Psoas muscle (tissue), 7 donors: ENCODE measurements at regions not wholly inside any gene's neighbourhood (a gene's known extent, or its start where the extent isn't known, plus 50 kb on each side); places are given as distances from the start of the nearest gene placed in this dataset.
"Not testable (repeated sequence)": the region's sequence is repeated elsewhere in the genome, so short reads cannot be mapped to it uniquely, and the experiment has no call there.

Experiments used
- ATAC-seq, 4 donors: fragments of 200-7000 bp; cut with Tn5 transposase; one replicate each; pipeline ENCODE4 v1.9.1; 2020; ENCODE audit warnings: moderate library complexity in 3 of 4, mild to moderate bottlenecking in 2 of 4
- DNase-seq, 2 donors: peaks; one replicate each; pipeline ENCODE4 v3.0.0-alpha.2; 2020
- H3K27ac ChIP-seq: fragments of 200-600 bp; one replicate; pipeline ENCODE4 v1.8.0; 2022
- H3K27me3 ChIP-seq, 3 donors: fragments of 200-600 bp in 1 of 3; one replicate each; pipeline versions ENCODE4 v1.6.1 to v1.8.0; 2013 to 2022; ENCODE audit warnings: low read length in 2 of 3, mild to moderate bottlenecking in 2 of 3, moderate library complexity in 1 of 3; ENCODE audit not compliant: insufficient read depth in 3 of 3
- H3K36me3 ChIP-seq, 2 donors: fragments of 200-600 bp in 1 of 2; one replicate each; pipeline versions ENCODE4 v1.6.1 to v1.8.0; 2013 to 2022; ENCODE audit warnings: low read depth in 1 of 2, mild to moderate bottlenecking in 1 of 2, moderate library complexity in 1 of 2; ENCODE audit not compliant: insufficient read depth in 1 of 2
- H3K4me1 ChIP-seq: fragments of 200-600 bp; one replicate; pipeline ENCODE4 v1.8.0; 2022
- H3K4me3 ChIP-seq: fragments of 200-600 bp; one replicate; pipeline ENCODE4 v1.8.0; 2022; ENCODE audit warnings: mild to moderate bottlenecking
- H3K9me3 ChIP-seq: fragments of 200-600 bp; one replicate; pipeline ENCODE4 v1.8.0; 2022
- WGBS, 3 donors: extraction: QIAGEN DNeasy Blood & Tissue Kit; methylation state at CpG; one replicate each; pipeline versions ENCODE4 v1.1.6 to v1.1.7; 2013; 5-methylcytosine and 5-hydroxymethylcytosine counted together
- intact Hi-C, 2 donors: fragments of 100-400 bp; cut with DNase I; formaldehyde crosslinking; loops; one replicate each; pipeline versions ENCODE4 v1.11.0 to v1.14.2; 2022
- TF ChIP-seq, protein P1 (sequence below): fragments of 200-600 bp; IDR thresholded peaks from one replicate; pipeline ENCODE4 v1.8.0; 2022; ENCODE audit warnings: antibody characterized with exemption
- donor health status: healthy with polysubstance abuse.
- donor health status: DM: no; HTN: no; CAD: no; lungs with moderate emphysema.
- donor health status: Bipolar disorder and iron deficiency.
- donor health status: healthy.
- donor health status: DM: yes; HTN: yes; CAD: no.
- donor health status: DM: no; HTN: no; CAD: no.
- donor health status: DM: yes; HTN: yes; CAD: no.

DNA sequence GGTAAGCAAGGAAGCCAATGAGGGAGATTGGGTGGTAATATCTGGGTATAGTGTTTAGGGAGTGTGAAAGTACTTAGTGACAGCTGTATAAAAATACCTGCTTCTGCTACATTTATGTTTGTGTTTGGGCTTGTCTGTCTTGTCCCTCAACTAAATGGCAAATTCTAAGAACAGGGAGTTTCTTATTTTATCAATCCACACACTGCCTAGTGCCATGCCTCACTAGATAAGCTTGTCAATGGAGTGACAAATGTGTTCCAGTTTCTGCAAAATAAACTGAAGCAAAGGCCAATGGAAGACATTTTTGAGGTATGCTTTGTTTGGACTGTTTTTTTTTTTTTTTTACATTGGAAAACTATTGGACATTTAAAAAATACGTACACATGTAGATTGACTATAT lies 418.0 kb downstream of the SH2D1A start:
- no peaks in the 10 kb centered on the region for H3K4me1 ChIP-seq
- H3K9me3 ChIP-seq = no peaks in the 10 kb centered on the region
- intact Hi-C loops = loop anchor here in 1 of 2 donors (5.0 kb wide), 1 partner anchor 1573 kb away; no protein-coding TSS in a partner anchor
- WGBS, 3 donors = 70 to 91% (median 81%) methylated on average over 1 of the region's 1 CpG
- TF ChIP-seq, protein P1, sequence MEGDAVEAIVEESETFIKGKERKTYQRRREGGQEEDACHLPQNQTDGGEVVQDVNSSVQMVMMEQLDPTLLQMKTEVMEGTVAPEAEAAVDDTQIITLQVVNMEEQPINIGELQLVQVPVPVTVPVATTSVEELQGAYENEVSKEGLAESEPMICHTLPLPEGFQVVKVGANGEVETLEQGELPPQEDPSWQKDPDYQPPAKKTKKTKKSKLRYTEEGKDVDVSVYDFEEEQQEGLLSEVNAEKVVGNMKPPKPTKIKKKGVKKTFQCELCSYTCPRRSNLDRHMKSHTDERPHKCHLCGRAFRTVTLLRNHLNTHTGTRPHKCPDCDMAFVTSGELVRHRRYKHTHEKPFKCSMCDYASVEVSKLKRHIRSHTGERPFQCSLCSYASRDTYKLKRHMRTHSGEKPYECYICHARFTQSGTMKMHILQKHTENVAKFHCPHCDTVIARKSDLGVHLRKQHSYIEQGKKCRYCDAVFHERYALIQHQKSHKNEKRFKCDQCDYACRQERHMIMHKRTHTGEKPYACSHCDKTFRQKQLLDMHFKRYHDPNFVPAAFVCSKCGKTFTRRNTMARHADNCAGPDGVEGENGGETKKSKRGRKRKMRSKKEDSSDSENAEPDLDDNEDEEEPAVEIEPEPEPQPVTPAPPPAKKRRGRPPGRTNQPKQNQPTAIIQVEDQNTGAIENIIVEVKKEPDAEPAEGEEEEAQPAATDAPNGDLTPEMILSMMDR = no peak
- H3K4me3 ChIP-seq = no peak overlapping the region
- H3K27me3 ChIP-seq = no peaks in the 10 kb centered on the region
- DNase-seq = no peak
- H3K36me3 ChIP-seq = no peaks in the 10 kb centered on the region
- H3K27ac ChIP-seq = no peak overlapping the region
- no peak for ATAC-seq

DNA sequence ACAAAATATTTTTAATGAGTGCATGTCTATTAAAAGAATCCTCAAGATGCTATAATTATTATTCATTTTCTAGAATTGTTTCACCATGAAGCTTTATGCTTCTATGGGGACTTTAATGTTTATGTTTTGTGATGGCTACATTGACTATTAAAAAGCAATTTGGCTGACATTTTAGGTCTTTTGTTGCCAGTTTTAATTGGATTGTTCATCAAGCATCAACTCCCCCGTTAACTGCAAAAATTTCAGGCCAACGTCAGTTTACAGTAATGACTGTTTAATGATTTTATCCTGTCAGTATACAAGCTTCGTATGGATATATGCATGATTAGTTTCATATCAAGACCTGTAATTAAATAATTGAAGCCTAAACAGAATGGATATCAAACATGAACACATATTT lies 422.8 kb downstream of the SH2D1A start:
- Histone ChIP-seq H3K27ac (no peak overlapping the region), H3K9me3 (no peaks in the 10 kb centered on the region), H3K36me3 (no peaks in the 10 kb centered on the region), H3K4me3 (no peak overlapping the region), H3K4me1 (no peaks in the 10 kb centered on the region), H3K27me3 (no peaks in the 10 kb centered on the region)
- DNase-seq (no peak), ATAC-seq (no peak)
- 64 to 76% (median 64%) methylated on average over 3 of the region's 3 CpGs for WGBS, 3 donors
- intact Hi-C loops = no loop called here
- TF ChIP-seq, protein P1 = no peak

GRCh38 chrX:124771292-124771691 lies 424.9 kb downstream of the SH2D1A start:
- H3K27ac ChIP-seq = no peak overlapping the region
- TF ChIP-seq, protein P1 = no peak
- intact Hi-C loops = no loop called here
- H3K27me3 ChIP-seq = no peaks in the 10 kb centered on the region
- H3K4me1 ChIP-seq = no peaks in the 10 kb centered on the region
- WGBS, 3 donors = 89 to 95% (median 91%) methylated on average over 2 of the region's 2 CpGs
- H3K4me3 ChIP-seq = no peak overlapping the region
- ATAC-seq (no peak), DNase-seq (no peak)
- no peaks in the 10 kb centered on the region for H3K9me3 ChIP-seq
- no peaks in the 10 kb centered on the region for H3K36me3 ChIP-seq

GRCh38 chrX:124788253-124788652 lies 441.9 kb downstream of the SH2D1A start:
- H3K27me3 ChIP-seq, H3K27ac ChIP-seq, H3K36me3 ChIP-seq, H3K9me3 ChIP-seq, intact Hi-C loops, H3K4me3 ChIP-seq, ATAC-seq, H3K4me1 ChIP-seq, DNase-seq: not testable (repeated sequence)
- 72 to 91% (median 90%) methylated on average over 4 of the region's 4 CpGs for WGBS, 3 donors

GRCh38 chrX:124789874-124790273 lies 443.5 kb downstream of the SH2D1A start:
- H3K4me1 ChIP-seq, H3K4me3 ChIP-seq, ATAC-seq, H3K27me3 ChIP-seq, DNase-seq, H3K9me3 ChIP-seq, intact Hi-C loops, H3K36me3 ChIP-seq, H3K27ac ChIP-seq: not testable (repeated sequence)
- 96 to 100% (median 97%) methylated on average over 1 of the region's 1 CpG for WGBS, 3 donors

- H3K27me3 ChIP-seq = no peaks in the 10 kb centered on the region
- H3K27ac ChIP-seq = no peak overlapping the region
- 56 to 77% (median 74%) methylated on average over 4 of the region's 4 CpGs for WGBS, 3 donors
- no peaks in the 10 kb centered on the region for H3K4me1 ChIP-seq
- H3K4me3 ChIP-seq = no peak overlapping the region
- no peaks in the 10 kb centered on the region for H3K9me3 ChIP-seq
- TF ChIP-seq, protein P1 = no peak
- DNase-seq = no peak
- intact Hi-C loops = no loop called here
- H3K36me3 ChIP-seq = no peaks in the 10 kb centered on the region
- ATAC-seq = no peak
These were observed 445.2 kb downstream of the SH2D1A start for GRCh38 chrX:124791492-124792095.
